AG04450 (cell line): ENCODE measurements at regions not wholly inside any gene's neighbourhood (a gene's known extent, or its start where the extent isn't known, plus 50 kb on each side); places are given as distances from the start of the nearest gene placed in this dataset.

ENCODE experiments used
- CTCF ChIA-PET: fragments of 300-600, 350-600 bp; formaldehyde crosslinking; extraction: SDS; loops from one replicate; lab custom pipeline; 2022; ENCODE audit warnings: antibody characterized with exemption, inconsistent platforms; lab: Charles Lee
- POLR2A ChIA-PET: fragments of 350-600 bp; formaldehyde crosslinking; extraction: SDS; loops from one replicate; lab custom pipeline; 2021; ENCODE audit warnings: antibody characterized with exemption, inconsistent platforms; lab: Yijun Ruan, JAX
- DNase-seq: peaks from one replicate; pipeline ENCODE4 v3.0.0-alpha.2; 2011; ENCODE audit warnings: low read depth, low spot score
- H3K27ac ChIP-seq: one replicate; pipeline ENCODE4 v1.5.1; 2012; ENCODE audit warnings: low read depth, low read length, control low read depth
- H3K27me3 ChIP-seq: one replicate; pipeline ENCODE4 v1.6.0; 2012; ENCODE audit warnings: low read length; ENCODE audit not compliant: control insufficient read depth, insufficient read depth
- H3K4me3 ChIP-seq: 2 replicates; pipeline ENCODE4 v1.5.1; 2011; ENCODE audit warnings: mild to moderate bottlenecking, low read depth, low read length, control low read depth
- H3K9me3 ChIP-seq: 2 replicates; pipeline ENCODE4 v1.5.1; 2012; ENCODE audit warnings: low read length; ENCODE audit not compliant: control insufficient read depth, insufficient read depth
- TF ChIP-seq, protein P1 (sequence below): IDR thresholded peaks from 2 replicates; pipeline ENCODE4 v1.5.1; 2011; ENCODE audit warnings: low read depth, low read length, control low read depth, inconsistent platforms

DNA sequence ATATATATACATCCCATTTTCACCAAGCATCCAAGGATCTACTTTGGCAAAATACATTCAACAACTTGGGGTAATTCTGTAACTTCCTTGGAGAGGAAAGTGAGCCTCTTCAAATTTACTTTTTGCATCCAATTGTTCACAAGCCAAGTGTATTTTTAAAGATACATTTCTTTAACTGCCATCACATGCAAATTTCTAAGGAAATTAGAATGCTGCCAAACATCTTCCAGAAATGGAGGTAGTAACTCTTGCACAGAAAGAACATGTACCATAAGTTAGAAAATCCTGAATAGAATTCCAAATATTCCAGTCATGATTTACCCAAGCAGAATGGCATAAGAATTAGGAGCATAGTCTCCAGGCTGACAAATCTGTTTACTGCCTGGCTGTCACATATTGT, 220.5 kb upstream of the NWD2 start:
- no peaks in the 10 kb centered on the region for H3K27me3 ChIP-seq
- H3K27ac ChIP-seq = no peak overlapping the region
- TF ChIP-seq, protein P1, sequence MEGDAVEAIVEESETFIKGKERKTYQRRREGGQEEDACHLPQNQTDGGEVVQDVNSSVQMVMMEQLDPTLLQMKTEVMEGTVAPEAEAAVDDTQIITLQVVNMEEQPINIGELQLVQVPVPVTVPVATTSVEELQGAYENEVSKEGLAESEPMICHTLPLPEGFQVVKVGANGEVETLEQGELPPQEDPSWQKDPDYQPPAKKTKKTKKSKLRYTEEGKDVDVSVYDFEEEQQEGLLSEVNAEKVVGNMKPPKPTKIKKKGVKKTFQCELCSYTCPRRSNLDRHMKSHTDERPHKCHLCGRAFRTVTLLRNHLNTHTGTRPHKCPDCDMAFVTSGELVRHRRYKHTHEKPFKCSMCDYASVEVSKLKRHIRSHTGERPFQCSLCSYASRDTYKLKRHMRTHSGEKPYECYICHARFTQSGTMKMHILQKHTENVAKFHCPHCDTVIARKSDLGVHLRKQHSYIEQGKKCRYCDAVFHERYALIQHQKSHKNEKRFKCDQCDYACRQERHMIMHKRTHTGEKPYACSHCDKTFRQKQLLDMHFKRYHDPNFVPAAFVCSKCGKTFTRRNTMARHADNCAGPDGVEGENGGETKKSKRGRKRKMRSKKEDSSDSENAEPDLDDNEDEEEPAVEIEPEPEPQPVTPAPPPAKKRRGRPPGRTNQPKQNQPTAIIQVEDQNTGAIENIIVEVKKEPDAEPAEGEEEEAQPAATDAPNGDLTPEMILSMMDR = no peak
- POLR2A ChIA-PET = no interaction called here
- H3K9me3 ChIP-seq = peaks cover 14% of the 10 kb centered on the region
- no peak for DNase-seq
- CTCF ChIA-PET = no interaction called here
- no peak overlapping the region for H3K4me3 ChIP-seq

DNA sequence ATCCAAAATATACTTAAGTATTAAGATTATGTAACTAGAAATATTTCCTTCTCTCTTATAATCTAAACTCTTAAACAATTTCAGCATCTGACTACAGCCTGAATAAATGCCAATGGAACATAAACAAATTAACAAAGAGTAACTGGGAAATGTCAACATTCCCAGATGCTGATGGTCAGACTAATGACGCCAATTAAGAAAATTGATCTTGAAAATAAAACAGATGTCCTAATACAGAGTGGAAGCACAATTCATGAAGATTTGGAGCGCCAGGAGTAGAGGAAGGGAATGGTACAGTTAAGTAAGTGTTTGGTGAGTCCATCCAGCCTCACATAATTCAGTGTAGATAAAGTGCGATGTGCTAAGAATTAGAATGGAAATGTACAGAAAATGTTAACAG, 203.7 kb upstream of the NWD2 start:
- TF ChIP-seq, protein P1 = no peak
- ChIA-PET CTCF (no interaction called here), POLR2A (no interaction called here)
- H3K4me3 ChIP-seq = no peak overlapping the region
- peaks cover 13% of the 10 kb centered on the region for H3K9me3 ChIP-seq
- no peaks in the 10 kb centered on the region for H3K27me3 ChIP-seq
- DNase-seq = no peak
- no peak overlapping the region for H3K27ac ChIP-seq

DNA sequence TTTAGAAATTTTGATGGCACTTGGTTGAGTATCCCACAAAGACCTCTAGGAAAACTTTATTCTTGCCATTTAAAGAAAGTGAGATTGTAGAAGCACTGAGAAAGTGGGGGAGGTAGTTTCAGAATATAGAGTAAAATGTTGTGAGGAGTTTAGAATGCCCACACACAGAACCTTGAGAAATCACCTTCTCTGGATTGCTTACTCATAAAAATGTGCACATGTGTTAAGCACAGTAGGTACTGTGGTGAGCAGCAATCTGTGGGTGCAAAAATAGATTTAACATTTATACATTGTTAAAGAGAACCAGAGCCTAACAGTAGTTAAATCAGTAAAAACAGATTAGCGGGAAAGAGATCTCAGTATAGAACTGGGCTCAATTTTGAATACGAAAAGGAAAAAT, 201.2 kb upstream of the NWD2 start:
- Histone ChIP-seq H3K9me3 (peaks cover 13% of the 10 kb centered on the region), H3K27me3 (no peaks in the 10 kb centered on the region), H3K4me3 (no peak overlapping the region), H3K27ac (no peak overlapping the region)
- ChIA-PET POLR2A (no interaction called here), CTCF (no interaction called here)
- TF ChIP-seq, protein P1 = no peak
- no peak for DNase-seq

DNA sequence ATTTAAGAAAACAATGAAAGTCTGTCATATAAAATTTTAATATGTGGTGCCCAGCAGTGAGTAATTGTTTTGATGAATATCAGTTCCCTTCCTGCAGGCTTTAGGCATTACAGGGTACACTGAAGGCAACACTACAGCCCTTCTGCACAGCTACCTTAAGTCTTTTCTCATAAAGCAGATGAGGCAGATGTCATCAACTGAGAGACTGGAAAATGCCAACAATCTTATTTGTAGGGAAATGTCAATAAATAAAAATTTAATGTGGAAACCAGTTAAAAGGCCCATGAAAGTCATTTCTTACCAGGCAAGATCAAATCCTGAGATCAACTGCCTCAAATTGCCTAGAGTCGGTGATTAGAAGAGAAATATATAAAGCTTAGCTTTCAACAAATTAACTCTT, 193.4 kb upstream of the NWD2 start:
- no peak for DNase-seq

DNA sequence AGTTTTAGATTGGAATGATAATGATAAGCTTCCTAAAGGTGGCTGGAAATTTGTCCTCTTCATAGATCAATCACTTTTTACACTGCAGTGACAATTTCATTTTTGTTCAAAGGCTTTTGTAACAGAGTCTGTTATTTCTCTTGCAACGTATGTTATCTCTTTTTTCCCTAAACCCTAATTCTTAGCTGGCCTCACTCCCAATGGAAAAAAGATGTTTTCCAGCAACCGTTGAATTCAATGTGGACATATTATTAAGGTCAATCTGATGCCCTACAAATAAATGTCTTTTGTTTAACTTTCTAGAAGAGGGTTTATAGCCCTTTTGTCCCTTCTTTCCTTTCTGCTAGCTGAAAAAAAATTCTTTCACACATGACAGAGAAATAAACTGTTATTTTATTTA, 192.7 kb upstream of the NWD2 start:
- TF ChIP-seq, protein P1 = no peak
- POLR2A ChIA-PET = no interaction called here
- Histone ChIP-seq H3K27ac (no peak overlapping the region), H3K9me3 (peaks cover 3% of the 10 kb centered on the region; the same call in 1 of the 2 replicates), H3K27me3 (no peaks in the 10 kb centered on the region), H3K4me3 (no peak overlapping the region)
- DNase-seq = no peak
- CTCF ChIA-PET = no interaction called here

More for the DNA sequence above, 193.4 kb upstream of the NWD2 start:
- peaks cover 3% of the 10 kb centered on the region; the same call in 1 of the 2 replicates for H3K9me3 ChIP-seq
- H3K27me3 ChIP-seq = no peaks in the 10 kb centered on the region
- H3K27ac ChIP-seq = no peak overlapping the region
- TF ChIP-seq, protein P1 = no peak
- ChIA-PET CTCF (no interaction called here), POLR2A (no interaction called here)
- H3K4me3 ChIP-seq = no peak overlapping the region
